ENCODE measurements at regions not wholly inside any gene's neighbourhood (a gene's known extent, or its start where the extent isn't known, plus 50 kb on each side); places are given as distances from the start of the nearest gene placed in this dataset.
A peak's percentile ranks its signal among the peaks of the same experiment; 100 is the strongest.

DNA sequence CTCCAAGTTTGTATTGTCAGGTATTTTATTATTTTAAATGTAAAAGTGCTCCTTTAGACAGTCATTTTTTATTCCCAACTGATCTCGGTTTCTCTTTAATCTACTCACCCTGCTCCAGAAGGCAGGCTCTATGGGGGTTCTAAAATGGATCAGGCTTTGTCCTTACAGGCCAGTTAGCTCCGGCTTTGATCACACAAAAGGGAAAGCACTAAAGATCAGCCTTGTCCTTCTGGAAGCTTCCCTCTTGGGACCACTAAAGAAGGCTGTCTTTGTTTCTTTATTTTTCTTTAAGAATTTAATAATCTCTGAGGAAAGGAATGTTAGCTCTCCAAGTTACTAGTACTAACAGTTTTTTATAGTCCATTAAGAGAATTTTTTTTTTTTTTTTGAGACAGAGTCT lies 560.5 kb upstream of the ZNF717 start:
- no peak overlapping the region for H3K4me3 ChIP-seq
- ATAC-seq (replicated peaks in 6 of 8) = no peak
- no peak overlapping the region for H3K27ac ChIP-seq
- in situ Hi-C loops (cut with MboI; ENCODE audit: low pct_unique_long_range_greater_than_20kb in 2 of 9, low sequenced_read_pairs in 9 of 9, unreplicated experiment in 9 of 9) = no loop called here
- 15 to 91% (median 59%) methylated on average over 1 to 2 of the region's 2 CpGs for WGBS, 10 experiments
- H3K4me1 ChIP-seq (replicated peaks in 1 of 2) = no peaks in the 10 kb centered on the region

- in situ Hi-C loops (cut with MboI; ENCODE audit: low pct_unique_long_range_greater_than_20kb in 2 of 9, low sequenced_read_pairs in 9 of 9, unreplicated experiment in 9 of 9) = no loop called here
- ATAC-seq (replicated peaks in 6 of 8) = no peak
- Histone ChIP-seq H3K4me1 (replicated peaks in 1 of 2) (no peaks in the 10 kb centered on the region), H3K4me3 (no peak overlapping the region), H3K27ac (no peak overlapping the region)
- WGBS, 10 experiments = 55 to 96% (median 84%) methylated on average over 2 to 3 of the region's 3 CpGs
Observed at GRCh38 chr3:76346690-76347089, 561.3 kb upstream of the ZNF717 start.

- H3K4me3 ChIP-seq = no peak overlapping the region
- peaks cover 0 to 5% of the 10 kb centered on the region in 2 donors for H3K4me1 ChIP-seq (replicated peaks in 1 of 2)
- no peak overlapping the region for H3K27ac ChIP-seq
- WGBS, 10 experiments = 17 to 100% (median 100%) methylated on average over 1 to 3 of the region's 3 CpGs; no CpG with 5 or more reads in 2 of the 10 experiments
- ATAC-seq (replicated peaks in 6 of 8) = no peak
- in situ Hi-C loops (cut with MboI; ENCODE audit: low pct_unique_long_range_greater_than_20kb in 2 of 9, low sequenced_read_pairs in 9 of 9, unreplicated experiment in 9 of 9) = no loop called here
Observed at GRCh38 chr3:76349715-76350480, 564.5 kb upstream of the ZNF717 start.

GRCh38 chr3:76352051-76352450 lies 566.7 kb upstream of the ZNF717 start:
- Histone ChIP-seq H3K4me1 (replicated peaks in 1 of 2) (peaks cover 0 to 5% of the 10 kb centered on the region in 2 donors), H3K27ac (no peak overlapping the region), H3K4me3 (no peak overlapping the region)
- in situ Hi-C loops (cut with MboI; ENCODE audit: low pct_unique_long_range_greater_than_20kb in 2 of 9, low sequenced_read_pairs in 9 of 9, unreplicated experiment in 9 of 9) = no loop called here
- 9 to 77% (median 53%) methylated on average over 1 of the region's 1 CpG; no CpG with 5 or more reads in 4 of the 10 experiments for WGBS, 10 experiments
- no peak for ATAC-seq (replicated peaks in 6 of 8)

DNA sequence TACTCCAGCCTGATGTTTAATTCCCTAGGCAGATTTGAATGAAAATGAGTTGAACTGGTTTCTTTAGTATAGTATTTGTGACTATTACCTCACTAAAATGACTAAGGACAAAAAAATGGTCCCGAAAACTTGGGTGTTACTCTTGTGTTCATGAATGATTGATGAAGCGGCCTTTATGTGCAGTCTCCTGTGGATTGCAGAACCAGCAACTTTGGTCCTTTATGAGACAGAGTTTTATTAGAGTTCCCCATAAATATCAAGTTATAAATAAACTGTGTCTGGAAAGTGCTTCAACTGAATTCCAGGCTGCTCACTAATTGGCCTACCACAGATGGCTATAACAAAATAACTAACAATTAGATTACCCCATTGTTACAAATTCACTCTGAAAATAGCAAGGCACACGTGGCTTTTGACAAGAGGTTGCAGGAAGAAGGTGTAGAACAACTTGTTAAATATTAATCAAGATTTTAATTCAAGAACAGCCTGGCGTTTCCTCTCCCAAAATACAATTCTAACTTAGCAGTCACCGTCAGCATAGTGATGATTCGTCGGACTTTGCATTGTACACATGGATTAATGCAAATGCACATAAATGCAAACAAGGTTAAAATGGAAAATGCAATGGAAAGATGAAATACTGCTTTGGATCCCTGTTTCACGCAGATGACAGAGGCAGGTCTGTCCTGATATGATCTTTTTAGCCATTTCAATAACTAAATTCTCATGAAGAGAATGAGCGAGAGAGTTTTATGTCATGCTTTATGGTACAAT lies 567.3 kb upstream of the ZNF717 start:
- no peak overlapping the region for H3K4me3 ChIP-seq
- ATAC-seq (replicated peaks in 6 of 8) = peak in 4 of 8 experiments; percentile 34 to 95 (median 80)
- in situ Hi-C loops (cut with MboI; ENCODE audit: low pct_unique_long_range_greater_than_20kb in 2 of 9, low sequenced_read_pairs in 9 of 9, unreplicated experiment in 9 of 9) = no loop called here
- 2 to 63% (median 44%) methylated on average over 2 to 9 of the region's 9 CpGs; no CpG with 5 or more reads in 1 of the 10 experiments for WGBS, 10 experiments
- peaks cover 0 to 5% of the 10 kb centered on the region in 2 donors for H3K4me1 ChIP-seq (replicated peaks in 1 of 2)
- no peak overlapping the region for H3K27ac ChIP-seq

GRCh38 chr3:76353683-76354082 lies 568.3 kb upstream of the ZNF717 start:
- in situ Hi-C loops (cut with MboI; ENCODE audit: low pct_unique_long_range_greater_than_20kb in 2 of 9, low sequenced_read_pairs in 9 of 9, unreplicated experiment in 9 of 9) = no loop called here
- Histone ChIP-seq H3K4me3 (no peak overlapping the region), H3K27ac (no peak overlapping the region), H3K4me1 (replicated peaks in 1 of 2) (peaks cover 0 to 5% of the 10 kb centered on the region in 2 donors)
- 0 to 78% (median 25%) methylated on average over 1 to 9 of the region's 9 CpGs for whole genome bisulfite sequencing, 10 experiments
- no peak for ATAC-seq (replicated peaks in 6 of 8)

DNA sequence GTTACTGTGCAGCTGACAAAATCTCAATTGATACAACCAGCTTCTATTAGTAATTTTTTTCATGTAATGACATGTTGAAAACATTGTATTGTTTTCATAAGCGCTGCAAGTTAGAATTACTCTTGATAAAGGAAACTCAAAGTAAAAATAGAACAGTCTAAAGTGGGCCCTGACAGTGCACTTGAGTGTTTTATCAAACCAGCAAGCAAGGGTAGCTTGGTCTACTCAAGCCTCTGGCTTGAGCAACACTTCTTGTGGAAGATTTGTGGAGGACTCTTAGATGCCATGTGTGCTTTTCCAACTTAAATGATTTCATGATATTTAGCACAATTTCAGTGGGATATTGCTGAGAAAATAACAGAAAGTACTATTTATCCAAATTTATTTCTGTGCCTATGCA lies 575.7 kb upstream of the ZNF717 start:
- no peak overlapping the region for H3K27ac ChIP-seq
- in situ Hi-C loops (cut with MboI; ENCODE audit: low pct_unique_long_range_greater_than_20kb in 2 of 9, low sequenced_read_pairs in 9 of 9, unreplicated experiment in 9 of 9) = no loop called here
- WGBS, 10 experiments = 30 to 100% (median 83%) methylated on average over 1 of the region's 1 CpG; no CpG with 5 or more reads in 3 of the 10 experiments

GRCh38 chr3:76362643-76363042 lies 577.3 kb upstream of the ZNF717 start:
- 64 to 100% (median 96%) methylated on average over 1 to 6 of the region's 6 CpGs; no CpG with 5 or more reads in 1 of the 10 experiments for WGBS, 10 experiments
- no peak overlapping the region for H3K4me3 ChIP-seq
- H3K27ac ChIP-seq = no peak overlapping the region
- peak in 2 of 8 experiments; percentile 10 to 76 for ATAC-seq (replicated peaks in 6 of 8)
- in situ Hi-C loops (cut with MboI; ENCODE audit: low pct_unique_long_range_greater_than_20kb in 2 of 9, low sequenced_read_pairs in 9 of 9, unreplicated experiment in 9 of 9) = no loop called here
- H3K4me1 ChIP-seq (replicated peaks in 1 of 2) = peaks cover 0 to 8% of the 10 kb centered on the region in 2 donors

More for the DNA sequence above, 575.7 kb upstream of the ZNF717 start:
- no peak for ATAC-seq (replicated peaks in 6 of 8)
- Histone ChIP-seq H3K4me3 (no peak overlapping the region), H3K4me1 (replicated peaks in 1 of 2) (peaks cover 0 to 8% of the 10 kb centered on the region in 2 donors)

GRCh38 chr3:76365275-76365674 lies 579.9 kb upstream of the ZNF717 start:
- Histone ChIP-seq H3K4me3 (no peak overlapping the region), H3K4me1 (replicated peaks in 1 of 2) (peaks cover 0 to 8% of the 10 kb centered on the region in 2 donors), H3K27ac (no peak overlapping the region)
- peak in 6 of 8 experiments; percentile 58 to 83 (median 73) for ATAC-seq (replicated peaks in 6 of 8)
- in situ Hi-C loops (cut with MboI; ENCODE audit: low pct_unique_long_range_greater_than_20kb in 2 of 9, low sequenced_read_pairs in 9 of 9, unreplicated experiment in 9 of 9) = no loop called here
- WGBS, 10 experiments = 50 to 100% (median 83%) methylated on average over 1 to 3 of the region's 3 CpGs

DNA sequence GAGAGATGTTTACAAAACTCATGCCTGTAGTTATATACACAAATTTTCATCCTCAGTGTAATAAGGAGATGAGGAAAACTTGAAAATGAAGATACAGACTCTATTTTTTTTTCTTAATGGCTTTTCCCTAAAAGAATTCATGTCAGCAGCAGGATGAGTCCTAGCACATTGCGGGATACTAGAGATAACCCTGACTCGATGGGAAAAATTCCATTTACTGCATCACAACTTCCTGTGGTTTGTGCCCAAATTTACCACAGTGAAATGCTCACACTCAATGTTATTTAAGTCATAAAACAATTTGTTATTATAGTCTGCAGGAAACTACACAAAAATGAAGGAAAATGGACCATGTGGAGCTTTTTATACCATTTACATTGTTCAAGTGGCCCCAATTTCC lies 581.9 kb upstream of the ZNF717 start:
- WGBS, 10 experiments = 0 to 100% (median 83%) methylated on average over 1 to 2 of the region's 2 CpGs; no CpG with 5 or more reads in 3 of the 10 experiments
- ATAC-seq (replicated peaks in 6 of 8) = no peak
- in situ Hi-C loops (cut with MboI; ENCODE audit: low pct_unique_long_range_greater_than_20kb in 2 of 9, low sequenced_read_pairs in 9 of 9, unreplicated experiment in 9 of 9) = no loop called here

DNA sequence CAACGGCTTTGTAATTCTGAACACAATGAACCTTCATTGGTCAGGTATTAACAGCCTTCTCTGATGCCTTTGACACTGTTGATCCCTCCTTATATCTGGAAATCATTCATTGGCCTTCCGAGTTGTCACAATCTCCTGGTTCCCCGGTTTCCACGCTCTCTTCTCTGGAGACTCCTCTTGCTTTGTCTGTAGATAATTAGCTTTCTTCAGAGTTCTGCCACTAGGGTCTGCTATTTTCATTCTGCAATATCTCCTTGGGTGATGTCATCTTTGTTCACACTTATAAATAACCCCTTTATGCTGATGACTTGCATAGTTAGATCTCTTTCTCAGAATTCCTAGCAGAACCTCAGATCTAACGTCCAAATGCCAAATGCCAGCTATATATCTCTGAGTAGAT lies 583.8 kb upstream of the ZNF717 start:
- in situ Hi-C loops (cut with MboI; ENCODE audit: low pct_unique_long_range_greater_than_20kb in 2 of 9, low sequenced_read_pairs in 9 of 9, unreplicated experiment in 9 of 9) = no loop called here
- Histone ChIP-seq H3K4me1 (replicated peaks in 1 of 2) (peaks cover 0 to 3% of the 10 kb centered on the region in 2 donors), H3K27ac (no peak overlapping the region), H3K4me3 (no peak overlapping the region)
- 0 to 100% (median 81%) methylated on average over 1 to 5 of the region's 5 CpGs; no CpG with 5 or more reads in 1 of the 10 experiments for WGBS, 10 experiments
- ATAC-seq (replicated peaks in 6 of 8) = peak in 6 of 8 experiments; percentile 45 to 91 (median 73)

More for the DNA sequence above, 581.9 kb upstream of the ZNF717 start:
- no peak overlapping the region for H3K27ac ChIP-seq
- peaks cover 0 to 8% of the 10 kb centered on the region in 2 donors for H3K4me1 ChIP-seq (replicated peaks in 1 of 2)
- H3K4me3 ChIP-seq = no peak overlapping the region

DNA sequence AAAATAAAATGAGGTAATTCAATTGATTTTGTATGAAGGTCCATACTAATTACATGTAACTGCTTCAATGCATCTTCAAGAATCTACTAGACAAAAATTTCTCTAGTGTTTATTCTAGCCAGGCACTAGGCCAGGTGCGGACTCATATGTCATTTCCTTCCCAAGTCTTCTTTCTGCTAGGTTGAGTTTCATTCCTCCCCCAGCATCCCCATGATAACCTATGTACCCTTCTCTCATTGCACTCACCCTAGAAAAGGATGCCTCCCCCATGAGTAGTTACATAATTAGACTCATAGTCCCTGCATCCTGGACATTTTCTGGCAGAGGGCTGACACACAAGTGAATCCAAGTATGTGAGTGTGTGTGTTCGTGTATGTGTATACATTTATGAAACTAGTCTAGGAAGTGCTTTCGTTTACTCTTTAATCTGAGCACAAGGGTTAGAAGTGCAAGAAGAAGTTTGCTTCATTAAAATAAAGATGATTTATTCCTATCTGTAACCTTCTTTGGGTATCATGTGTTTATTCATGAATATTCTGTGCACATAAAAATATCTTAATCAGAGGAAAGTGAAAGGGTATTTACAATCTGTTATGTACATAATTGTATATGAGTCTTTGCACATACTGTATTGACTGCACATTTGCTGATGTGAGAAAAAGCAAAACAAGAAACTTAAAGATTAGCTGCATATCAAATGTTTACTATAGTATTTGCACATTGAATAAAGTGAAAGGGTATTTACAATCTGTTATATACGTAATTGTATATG lies 585.6 kb upstream of the ZNF717 start:
- Histone ChIP-seq H3K4me1 (replicated peaks in 1 of 2) (no peaks in the 10 kb centered on the region), H3K4me3 (no peak overlapping the region), H3K27ac (no peak overlapping the region)
- peak in 2 of 8 experiments; percentile 37 to 87 for ATAC-seq (replicated peaks in 6 of 8)
- WGBS, 10 experiments = 0 to 90% (median 74%) methylated on average over 1 to 4 of the region's 4 CpGs
- in situ Hi-C loops (cut with MboI; ENCODE audit: low pct_unique_long_range_greater_than_20kb in 2 of 9, low sequenced_read_pairs in 9 of 9, unreplicated experiment in 9 of 9) = no loop called here

- in situ Hi-C loops (cut with MboI; ENCODE audit: low pct_unique_long_range_greater_than_20kb in 2 of 9, low sequenced_read_pairs in 9 of 9, unreplicated experiment in 9 of 9) = no loop called here
- WGBS, 10 experiments = 35 to 86% (median 74%) methylated on average over 2 of the region's 2 CpGs; no CpG with 5 or more reads in 3 of the 10 experiments
- H3K4me3 ChIP-seq = no peak overlapping the region
- H3K4me1 ChIP-seq (replicated peaks in 1 of 2) = no peaks in the 10 kb centered on the region
- H3K27ac ChIP-seq = no peak overlapping the region
- peak in 1 of 8 experiments; percentile 29 for ATAC-seq (replicated peaks in 6 of 8)
Observed at GRCh38 chr3:76372497-76372896, 587.1 kb upstream of the ZNF717 start.
